ENCODE measurements at regions not wholly inside any gene's neighbourhood (a gene's known extent, or its start where the extent isn't known, plus 50 kb on each side); places are given as distances from the start of the nearest gene placed in this dataset.

GRCh38 chr1:238558746-238559145 lies 668.0 kb upstream of the ZP4 start:
- intact Hi-C loops (cut with DNase I) = no loop called here
- TF ChIP-seq POLR2A (IDR thresholded peaks at IDR 0.05) = no peak
- no peak for TF ChIP-seq CTCF (IDR thresholded peaks at IDR 0.05)
- no peak for TF ChIP-seq POLR2AphosphoS5 (IDR thresholded peaks at IDR 0.05; ENCODE audit: insufficient read depth in 1 of 2, low read depth in 1 of 2)

GRCh38 chr1:238558156-238558555 lies 667.4 kb upstream of the ZP4 start:
- intact Hi-C loops (cut with DNase I) = no loop called here
- no peaks in the 10 kb centered on the region for H3K9me3 ChIP-seq
- DNase-seq (ENCODE audit: extremely low spot score in 2 of 2) = no peak
- no peaks in the 10 kb centered on the region for H3K27me3 ChIP-seq
- H3K27ac ChIP-seq = no peak overlapping the region
- H3K4me1 ChIP-seq = no peaks in the 10 kb centered on the region
- TF ChIP-seq CTCF (IDR thresholded peaks at IDR 0.05) (no peak), POLR2A (IDR thresholded peaks at IDR 0.05) (no peak), POLR2AphosphoS5 (IDR thresholded peaks at IDR 0.05; ENCODE audit: insufficient read depth in 1 of 2, low read depth in 1 of 2) (no peak)
- no peaks in the 10 kb centered on the region for H3K36me3 ChIP-seq
- H3K4me3 ChIP-seq = no peak overlapping the region

More at GRCh38 chr1:238558746-238559145, 668.0 kb upstream of the ZP4 start:
- Histone ChIP-seq H3K36me3 (no peaks in the 10 kb centered on the region), H3K4me3 (no peak overlapping the region), H3K27ac (no peak overlapping the region), H3K4me1 (no peaks in the 10 kb centered on the region), H3K9me3 (no peaks in the 10 kb centered on the region), H3K27me3 (no peaks in the 10 kb centered on the region)
- no peak for DNase-seq (ENCODE audit: extremely low spot score in 2 of 2)

- H3K4me1 ChIP-seq = no peaks in the 10 kb centered on the region
- H3K27ac ChIP-seq = no peak overlapping the region
- H3K9me3 ChIP-seq = no peaks in the 10 kb centered on the region
- TF ChIP-seq CTCF (IDR thresholded peaks at IDR 0.05) (no peak), POLR2A (IDR thresholded peaks at IDR 0.05) (no peak), POLR2AphosphoS5 (IDR thresholded peaks at IDR 0.05; ENCODE audit: insufficient read depth in 1 of 2, low read depth in 1 of 2) (no peak)
- H3K27me3 ChIP-seq = no peaks in the 10 kb centered on the region
- DNase-seq (ENCODE audit: extremely low spot score in 2 of 2) = no peak
- H3K4me3 ChIP-seq = no peak overlapping the region
- no peaks in the 10 kb centered on the region for H3K36me3 ChIP-seq
- intact Hi-C loops (cut with DNase I) = no loop called here
Observed at GRCh38 chr1:238552271-238552670, 661.5 kb upstream of the ZP4 start.

GRCh38 chr1:238549137-238549536 lies 658.4 kb upstream of the ZP4 start:
- no peaks in the 10 kb centered on the region for H3K4me1 ChIP-seq
- intact Hi-C loops (cut with DNase I) = no loop called here
- no peak for TF ChIP-seq CTCF (IDR thresholded peaks at IDR 0.05)
- no peak for TF ChIP-seq POLR2AphosphoS5 (IDR thresholded peaks at IDR 0.05; ENCODE audit: insufficient read depth in 1 of 2, low read depth in 1 of 2)
- no peak for TF ChIP-seq POLR2A (IDR thresholded peaks at IDR 0.05)
- no peaks in the 10 kb centered on the region for H3K36me3 ChIP-seq
- H3K27me3 ChIP-seq = no peaks in the 10 kb centered on the region
- H3K27ac ChIP-seq = no peak overlapping the region
- H3K9me3 ChIP-seq = no peaks in the 10 kb centered on the region
- no peak overlapping the region for H3K4me3 ChIP-seq
- DNase-seq (ENCODE audit: extremely low spot score in 2 of 2) = no peak

GRCh38 chr1:238546118-238546517 lies 655.4 kb upstream of the ZP4 start:
- Histone ChIP-seq H3K4me1 (no peaks in the 10 kb centered on the region), H3K27ac (no peak overlapping the region), H3K9me3 (no peaks in the 10 kb centered on the region), H3K36me3 (no peaks in the 10 kb centered on the region), H3K27me3 (no peaks in the 10 kb centered on the region), H3K4me3 (no peak overlapping the region)
- no peak for DNase-seq (ENCODE audit: extremely low spot score in 2 of 2)
- no peak for TF ChIP-seq POLR2AphosphoS5 (IDR thresholded peaks at IDR 0.05; ENCODE audit: insufficient read depth in 1 of 2, low read depth in 1 of 2)
- TF ChIP-seq CTCF (IDR thresholded peaks at IDR 0.05) = no peak
- TF ChIP-seq POLR2A (IDR thresholded peaks at IDR 0.05) = no peak
- intact Hi-C loops (cut with DNase I) = no loop called here

Data from vagina (tissue), 2 donors.